Duodenal mucosa (tissue), 2 donors: ENCODE measurements at regions not wholly inside any gene's neighbourhood (a gene's known extent, or its start where the extent isn't known, plus 50 kb on each side); places are given as distances from the start of the nearest gene placed in this dataset.

Source experiments
- H3K27ac ChIP-seq: one replicate; pipeline ENCODE4 v1.7.0; 2013; ENCODE audit warnings: low read depth, low read length
- H3K27me3 ChIP-seq, 2 donors: one replicate each; pipeline ENCODE4 v1.7.0; 2013; ENCODE audit warnings: low read length in 2 of 2, control low read depth in 1 of 2; ENCODE audit not compliant: insufficient read depth in 2 of 2, control insufficient read depth in 1 of 2
- H3K36me3 ChIP-seq, 2 donors: one replicate each; pipeline ENCODE4 v1.7.0; 2013; ENCODE audit warnings: low read length in 2 of 2, control low read depth in 1 of 2; ENCODE audit not compliant: insufficient read depth in 2 of 2, control insufficient read depth in 1 of 2
- H3K4me1 ChIP-seq, 2 donors: one replicate each; pipeline ENCODE4 v1.7.0; 2013; ENCODE audit warnings: low read length in 2 of 2, control low read depth in 1 of 2; ENCODE audit not compliant: insufficient read depth in 2 of 2, control insufficient read depth in 1 of 2
- H3K4me3 ChIP-seq, 2 donors: one replicate each; pipeline ENCODE4 v1.7.0; 2013; ENCODE audit warnings: low read length in 2 of 2, low read depth in 1 of 2
- H3K9ac ChIP-seq, 2 donors: one replicate each; pipeline ENCODE4 v1.7.0; 2013; ENCODE audit warnings: low read length in 2 of 2, low read depth in 1 of 2
- H3K9me3 ChIP-seq, 2 donors: one replicate each; pipeline ENCODE4 v1.7.0; 2013; ENCODE audit warnings: low read length in 2 of 2, control low read depth in 1 of 2; ENCODE audit not compliant: control insufficient read depth in 1 of 2

- Histone ChIP-seq H3K9ac (no peak overlapping the region), H3K4me3 (no peak overlapping the region), H3K36me3 (no peaks in the 10 kb centered on the region), H3K27ac (no peak overlapping the region), H3K4me1 (no peaks in the 10 kb centered on the region), H3K9me3 (no peaks in the 10 kb centered on the region), H3K27me3 (peaks cover 0 to 3% of the 10 kb centered on the region in 2 donors)
Observed at GRCh38 chr10:47115322-47115721, 184.7 kb upstream of the GDF10 start.

- Histone ChIP-seq H3K27ac (no peak overlapping the region), H3K4me1 (no peaks in the 10 kb centered on the region), H3K9me3 (no peaks in the 10 kb centered on the region), H3K9ac (no peak overlapping the region), H3K36me3 (no peaks in the 10 kb centered on the region), H3K4me3 (no peak overlapping the region), H3K27me3 (peaks cover 0 to 3% of the 10 kb centered on the region in 2 donors)
Observed at GRCh38 chr10:47116445-47116844, 183.6 kb upstream of the GDF10 start.

DNA sequence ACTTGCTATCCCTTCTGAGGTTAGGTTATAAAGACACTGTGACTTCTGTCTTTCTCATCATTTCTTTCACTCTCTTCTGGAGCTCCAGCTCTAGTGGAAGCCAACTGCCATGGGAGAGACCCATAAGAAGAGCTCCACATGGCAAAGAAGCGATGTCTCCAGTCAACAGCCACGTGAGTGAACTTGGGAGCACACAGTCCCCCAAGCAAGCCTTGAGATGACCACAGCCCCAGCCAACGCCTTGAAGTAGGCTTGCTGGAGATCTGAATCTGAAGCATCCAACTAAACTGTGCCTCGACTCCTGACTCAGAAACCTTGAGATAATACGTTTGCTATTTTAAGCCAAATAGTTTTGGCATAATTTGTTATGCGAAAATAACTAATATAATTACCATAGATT, 181.7 kb upstream of the GDF10 start:
- no peak overlapping the region for H3K4me3 ChIP-seq
- peaks cover 0 to 3% of the 10 kb centered on the region in 2 donors for H3K27me3 ChIP-seq

DNA sequence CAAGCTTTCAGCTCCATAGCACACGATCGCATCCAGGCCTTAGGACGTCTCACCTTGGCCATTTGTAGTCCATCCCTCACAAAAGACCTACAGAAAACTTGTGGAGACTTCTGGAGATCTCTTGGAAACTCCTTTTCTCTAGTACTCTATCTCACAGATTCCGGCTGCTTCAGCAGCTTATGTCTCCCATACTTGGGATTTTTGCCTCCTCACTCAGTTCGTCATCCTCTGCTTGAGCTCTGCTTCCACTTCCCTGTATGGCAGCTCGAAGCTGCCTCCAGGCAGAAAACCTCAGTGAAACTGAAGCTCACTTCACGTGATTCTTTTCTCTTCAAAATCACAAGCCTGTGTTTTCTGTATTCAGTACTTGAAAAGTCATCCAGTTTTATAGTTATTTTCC, 178.7 kb upstream of the GDF10 start:
- Histone ChIP-seq H3K9me3 (no peaks in the 10 kb centered on the region), H3K27me3 (peaks cover 0 to 3% of the 10 kb centered on the region in 2 donors), H3K4me3 (no peak overlapping the region), H3K9ac (no peak overlapping the region), H3K4me1 (no peaks in the 10 kb centered on the region), H3K36me3 (no peaks in the 10 kb centered on the region), H3K27ac (no peak overlapping the region)

More for the DNA sequence above, 181.7 kb upstream of the GDF10 start:
- H3K27ac ChIP-seq, result no peak overlapping the region
- no peak overlapping the region for H3K9ac ChIP-seq
- H3K4me1 ChIP-seq, result no peaks in the 10 kb centered on the region
- H3K9me3 ChIP-seq, result no peaks in the 10 kb centered on the region
- no peaks in the 10 kb centered on the region for H3K36me3 ChIP-seq

DNA sequence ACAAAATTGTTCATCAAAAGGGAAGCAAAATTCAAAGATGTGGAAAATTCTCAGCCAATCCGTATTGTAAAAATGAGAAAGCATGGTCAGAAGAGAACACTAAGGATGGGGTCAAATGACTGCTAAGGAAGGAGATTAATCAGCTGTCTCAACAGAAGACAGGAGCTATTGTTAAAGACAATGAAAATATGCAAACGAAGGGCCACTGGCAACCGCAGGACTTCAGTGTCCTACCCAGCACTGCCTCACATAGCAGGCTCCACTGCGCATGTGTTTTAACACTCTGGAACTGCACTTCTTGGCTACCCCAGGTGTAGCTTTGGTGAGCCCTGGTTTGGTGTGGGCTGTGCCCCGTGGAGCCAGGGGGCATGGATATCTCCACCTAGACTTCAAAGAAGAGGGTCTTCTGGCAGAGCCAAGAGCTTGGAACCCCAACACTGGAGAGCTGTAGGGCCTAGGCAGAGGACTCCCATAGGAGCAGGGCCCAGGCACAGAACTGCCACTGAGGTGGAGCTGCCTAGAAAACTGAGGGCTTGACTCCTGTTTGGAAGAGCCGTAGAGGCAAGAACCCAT, 176.2 kb upstream of the GDF10 start:
- Histone ChIP-seq H3K27ac (no peak overlapping the region), H3K9ac (no peak overlapping the region), H3K36me3 (no peaks in the 10 kb centered on the region), H3K27me3 (no peaks in the 10 kb centered on the region), H3K4me1 (no peaks in the 10 kb centered on the region), H3K9me3 (no peaks in the 10 kb centered on the region), H3K4me3 (no peak overlapping the region)

DNA sequence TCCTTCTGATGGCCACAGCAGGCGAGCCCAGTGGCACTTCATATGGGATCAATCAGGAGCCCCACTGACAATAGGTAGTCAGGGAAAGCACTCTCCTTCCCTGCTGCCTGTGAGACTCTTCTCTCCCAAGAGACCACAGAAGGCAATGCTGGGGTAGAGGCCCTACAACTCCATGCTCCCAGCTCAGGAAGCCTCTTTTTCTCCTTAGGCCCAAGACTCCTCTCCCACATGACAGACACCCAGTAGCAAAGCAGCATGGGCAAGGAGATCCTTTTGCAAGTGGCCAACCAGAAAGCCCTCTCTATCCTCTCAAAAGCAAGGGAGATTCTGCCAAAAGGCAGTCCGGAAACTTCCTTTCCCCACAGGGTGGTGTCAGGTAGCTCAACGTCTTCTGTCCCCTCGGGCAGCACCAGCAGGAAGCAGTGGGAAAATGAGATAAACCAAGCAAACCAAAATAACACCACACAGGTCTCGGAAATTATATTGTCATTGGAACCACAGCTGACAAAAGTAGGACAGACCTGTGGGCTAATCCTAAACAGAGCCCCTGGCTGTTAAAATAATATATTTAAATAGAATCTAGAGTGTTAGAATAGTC, 172.7 kb upstream of the GDF10 start:
- no peak overlapping the region for H3K4me3 ChIP-seq
- no peaks in the 10 kb centered on the region for H3K9me3 ChIP-seq
- H3K4me1 ChIP-seq, result no peaks in the 10 kb centered on the region
- no peak overlapping the region for H3K27ac ChIP-seq
- no peak overlapping the region for H3K9ac ChIP-seq
- H3K27me3 ChIP-seq, result no peaks in the 10 kb centered on the region
- H3K36me3 ChIP-seq, result no peaks in the 10 kb centered on the region

- no peak overlapping the region for H3K9ac ChIP-seq
- H3K4me3 ChIP-seq, result no peak overlapping the region
- no peak overlapping the region for H3K27ac ChIP-seq
- H3K27me3 ChIP-seq, result no peaks in the 10 kb centered on the region
- H3K36me3 ChIP-seq, result no peaks in the 10 kb centered on the region
- no peaks in the 10 kb centered on the region for H3K4me1 ChIP-seq
- H3K9me3 ChIP-seq, result no peaks in the 10 kb centered on the region
Observed at GRCh38 chr10:47130491-47130890, 169.5 kb upstream of the GDF10 start.

GRCh38 chr10:47133871-47134570, 166.0 kb upstream of the GDF10 start:
- Histone ChIP-seq H3K27ac (no peak overlapping the region), H3K27me3 (no peaks in the 10 kb centered on the region)

GRCh38 chr10:47136866-47137265, 163.1 kb upstream of the GDF10 start:
- no peak overlapping the region for H3K9ac ChIP-seq
- H3K27me3 ChIP-seq, result no peaks in the 10 kb centered on the region
- no peak overlapping the region for H3K27ac ChIP-seq
- no peaks in the 10 kb centered on the region for H3K36me3 ChIP-seq
- H3K4me3 ChIP-seq, result no peak overlapping the region
- H3K4me1 ChIP-seq, result no peaks in the 10 kb centered on the region
- no peaks in the 10 kb centered on the region for H3K9me3 ChIP-seq

More at GRCh38 chr10:47133871-47134570, 166.0 kb upstream of the GDF10 start:
- Histone ChIP-seq H3K9ac (no peak overlapping the region), H3K4me3 (no peak overlapping the region), H3K9me3 (no peaks in the 10 kb centered on the region), H3K36me3 (no peaks in the 10 kb centered on the region), H3K4me1 (no peaks in the 10 kb centered on the region)

GRCh38 chr10:47137311-47137851, 162.6 kb upstream of the GDF10 start:
- H3K9ac ChIP-seq, result no peak overlapping the region
- no peaks in the 10 kb centered on the region for H3K9me3 ChIP-seq
- H3K4me3 ChIP-seq, result no peak overlapping the region
- no peaks in the 10 kb centered on the region for H3K4me1 ChIP-seq
- no peak overlapping the region for H3K27ac ChIP-seq
- no peaks in the 10 kb centered on the region for H3K27me3 ChIP-seq
- no peaks in the 10 kb centered on the region for H3K36me3 ChIP-seq
